G401.6 (cell line): ENCODE measurements at regions not wholly inside any gene's neighbourhood (a gene's known extent, or its start where the extent isn't known, plus 50 kb on each side); places are given as distances from the start of the nearest gene placed in this dataset.

Source experiments
- FAIRE-seq: peaks from 2 replicates; lab custom pipeline; 2012; peaks lifted over from hg19 to GRCh38; lab: Jason Lieb, UNC

GRCh38 chr5:125396462-125396861, 650.0 kb upstream of the ZNF608 start:
- no peak for FAIRE-seq

- no peak for FAIRE-seq
Observed at GRCh38 chr5:125398466-125398865, 652.0 kb upstream of the ZNF608 start.

- no peak for FAIRE-seq
Observed at GRCh38 chr5:125399885-125400284, 653.4 kb upstream of the ZNF608 start.

- FAIRE-seq, result no peak
Observed at GRCh38 chr5:125401724-125402622, 655.5 kb upstream of the ZNF608 start.

GRCh38 chr5:125402787-125403186, 656.3 kb upstream of the ZNF608 start:
- FAIRE-seq, result no peak

- no peak for FAIRE-seq
Observed at GRCh38 chr5:125404056-125404455, 657.6 kb upstream of the ZNF608 start.

- FAIRE-seq, result no peak
Observed at GRCh38 chr5:125408448-125409233, 662.2 kb upstream of the ZNF608 start.

- FAIRE-seq, result no peak
Observed at GRCh38 chr5:125409234-125409860, 662.9 kb upstream of the ZNF608 start.

GRCh38 chr5:125409861-125410536, 663.6 kb upstream of the ZNF608 start:
- FAIRE-seq, result no peak

- FAIRE-seq, result no peak
Observed at GRCh38 chr5:125410537-125411070, 664.2 kb upstream of the ZNF608 start.

GRCh38 chr5:125411071-125411743, 664.8 kb upstream of the ZNF608 start:
- no peak for FAIRE-seq

GRCh38 chr5:125411744-125412560, 665.5 kb upstream of the ZNF608 start:
- FAIRE-seq, result no peak

- FAIRE-seq, result no peak
Observed at GRCh38 chr5:125412561-125413495, 666.4 kb upstream of the ZNF608 start.

GRCh38 chr5:125413496-125414274, 667.2 kb upstream of the ZNF608 start:
- no peak for FAIRE-seq

- no peak for FAIRE-seq
Observed at GRCh38 chr5:125415126-125415525, 668.7 kb upstream of the ZNF608 start.

GRCh38 chr5:125416055-125416454, 669.6 kb upstream of the ZNF608 start:
- FAIRE-seq, result no peak

GRCh38 chr5:125421006-125421405, 674.6 kb upstream of the ZNF608 start:
- no peak for FAIRE-seq

GRCh38 chr5:125422342-125422741, 675.9 kb upstream of the ZNF608 start:
- FAIRE-seq, result no peak
